Smooth muscle cell (in vitro differentiated cells): ENCODE measurements at regions not wholly inside any gene's neighbourhood (a gene's known extent, or its start where the extent isn't known, plus 50 kb on each side); places are given as distances from the start of the nearest gene placed in this dataset.

Experiments
- DNase-seq: peaks from one replicate; lab custom pipeline; 2025; ENCODE audit not compliant: unreplicated experiment; lab: John Stamatoyannopoulos, UW
- H2AFZ ChIP-seq: fragments of 200-600 bp; sonication (generic); 2 replicates; pipeline ENCODE4 v1.6.0; 2016; ENCODE audit warnings: antibody characterized with exemption, low read depth, mild to moderate bottlenecking
- H3F3A ChIP-seq: fragments of 200-600 bp; sonication (generic); 2 replicates; pipeline ENCODE4 v1.6.0; 2017; ENCODE audit warnings: antibody characterized with exemption, low read depth
- H3K27ac ChIP-seq: fragments of 200-600 bp; sonication (generic); 2 replicates; pipeline ENCODE4 v1.5.1; 2016; ENCODE audit warnings: low read depth, mild to moderate bottlenecking
- H3K27me3 ChIP-seq: fragments of 200-600 bp; sonication (generic); 2 replicates; pipeline ENCODE4 v1.6.1; 2016; ENCODE audit warnings: low read depth, mild to moderate bottlenecking
- H3K36me3 ChIP-seq: fragments of 200-600 bp; sonication (generic); 2 replicates; pipeline ENCODE4 v1.5.1; 2016; ENCODE audit warnings: low read depth
- H3K4me1 ChIP-seq: fragments of 200-600 bp; sonication (generic); 2 replicates; pipeline ENCODE4 v1.5.1; 2016; ENCODE audit warnings: low read depth
- H3K4me2 ChIP-seq: fragments of 200-600 bp; sonication (generic); 2 replicates; pipeline ENCODE4 v1.6.0; 2016; ENCODE audit warnings: mild to moderate bottlenecking
- H3K4me3 ChIP-seq: fragments of 200-600 bp; sonication (generic); 2 replicates; pipeline ENCODE4 v1.5.1; 2016; ENCODE audit warnings: mild to moderate bottlenecking
- H3K79me2 ChIP-seq: fragments of 200-600 bp; sonication (generic); 2 replicates; pipeline ENCODE4 v1.6.0; 2016; ENCODE audit warnings: low read depth, mild to moderate bottlenecking
- H3K9ac ChIP-seq: fragments of 200-600 bp; sonication (generic); 2 replicates; pipeline ENCODE4 v1.6.0; 2016; ENCODE audit warnings: low read depth
- H3K9me3 ChIP-seq: fragments of 200-600 bp; sonication (generic); replicated peaks from 2 replicates; pipeline ENCODE4 v1.5.1; 2016; ENCODE audit warnings: low read depth
- H4K20me1 ChIP-seq: fragments of 200-600 bp; sonication (generic); 2 replicates; pipeline ENCODE4 v1.6.0; 2016; ENCODE audit warnings: low read depth
- CTCF ChIP-seq: fragments of 200-600 bp; sonication (generic); IDR thresholded peaks from 2 replicates; pipeline ENCODE4 v1.5.1; 2017; ENCODE audit warnings: borderline replicate concordance, mild to moderate bottlenecking, antibody characterized with exemption; ENCODE audit not compliant: insufficient read depth, poor library complexity, severe bottlenecking
- WGBS: methylation state at CpG from one replicate; pipeline ENCODE4 v1.1.7; 2016; ENCODE audit warnings: low lambda C conversion rate; 5-methylcytosine and 5-hydroxymethylcytosine counted together

DNA sequence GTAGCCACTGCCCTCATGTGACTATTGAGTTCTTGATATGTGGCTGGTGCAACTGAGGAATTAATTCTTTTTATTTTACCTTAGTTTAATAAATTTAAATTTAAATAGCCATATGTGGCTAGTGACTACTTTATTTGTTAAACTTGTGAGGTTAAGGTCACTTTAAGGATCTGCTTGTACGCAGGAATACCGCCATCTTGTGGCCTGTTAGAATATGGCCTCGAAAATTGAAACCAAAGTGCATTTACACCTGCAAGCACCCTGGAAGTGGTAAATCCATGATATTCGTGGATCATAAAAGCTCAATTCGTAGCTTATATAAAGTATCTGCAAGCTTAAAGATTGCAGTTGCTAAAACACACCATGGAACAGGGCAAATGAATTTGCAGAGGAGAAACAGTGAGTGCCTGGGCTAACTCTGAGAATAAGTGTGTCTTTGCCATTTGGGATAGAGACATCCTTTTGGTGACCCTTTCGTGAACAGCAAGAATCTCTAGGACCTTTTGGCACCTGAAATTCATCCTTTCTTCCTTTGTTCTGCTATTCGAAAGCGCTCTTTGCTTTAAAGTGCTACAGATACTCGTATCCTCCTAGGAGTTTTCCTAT is 59.9 kb upstream of the REG3A start:
- Histone ChIP-seq H2AFZ (no peak overlapping the region), H3K4me2 (no peak overlapping the region), H3F3A (no peaks in the 10 kb centered on the region), H3K9me3 (no peaks in the 10 kb centered on the region), H3K27me3 (no peaks in the 10 kb centered on the region), H4K20me1 (no peaks in the 10 kb centered on the region), H3K4me1 (no peaks in the 10 kb centered on the region), H3K9ac (no peak overlapping the region), H3K79me2 (no peaks in the 10 kb centered on the region), H3K4me3 (no peak overlapping the region), H3K27ac (no peak overlapping the region), H3K36me3 (no peaks in the 10 kb centered on the region)
- 30% methylated on average over 9 of the region's 9 CpGs for WGBS
- no peak for DNase-seq
- TF ChIP-seq CTCF: peak; percentile 91

DNA sequence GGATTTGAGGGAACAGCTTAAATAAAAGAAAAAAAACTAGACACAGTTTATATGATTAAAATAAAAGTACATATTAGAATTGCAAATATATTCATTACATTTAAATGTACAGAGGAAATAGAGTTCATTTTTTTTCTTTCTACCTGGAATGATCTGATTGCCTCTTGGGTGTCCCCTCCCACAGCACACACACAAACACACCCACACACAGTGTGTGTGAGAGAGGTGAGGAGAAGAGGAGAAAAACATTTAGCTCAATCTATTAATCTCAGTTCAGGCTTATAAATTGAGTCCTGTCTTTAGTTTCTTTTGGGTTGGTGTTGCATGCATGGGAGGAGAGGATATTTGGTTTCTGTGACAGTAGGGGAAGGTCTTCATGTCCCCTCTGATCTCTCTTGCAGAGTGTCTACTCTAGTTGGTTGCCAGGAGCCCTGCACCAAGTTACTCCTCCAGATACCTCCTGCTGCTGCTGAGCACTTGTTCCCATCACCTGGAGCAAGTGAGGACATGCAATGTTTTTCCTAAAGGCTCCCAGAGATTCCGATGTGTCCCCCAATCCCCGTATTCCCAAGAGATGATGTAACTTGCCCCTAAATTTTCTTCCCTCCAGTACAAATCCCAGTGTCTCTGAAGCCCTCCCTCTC is 50.8 kb upstream of the REG3A start:
- no peaks in the 10 kb centered on the region for H3K79me2 ChIP-seq
- no peaks in the 10 kb centered on the region for H3F3A ChIP-seq
- H3K27ac ChIP-seq: no peak overlapping the region
- no peaks in the 10 kb centered on the region for H3K9me3 ChIP-seq
- no peaks in the 10 kb centered on the region for H4K20me1 ChIP-seq
- WGBS: 84% methylated on average over 2 of the region's 2 CpGs
- H3K4me3 ChIP-seq: no peak overlapping the region
- no peak overlapping the region for H2AFZ ChIP-seq
- H3K9ac ChIP-seq: no peak overlapping the region
- peaks cover 10% of the 10 kb centered on the region for H3K4me1 ChIP-seq
- DNase-seq: no peak
- TF ChIP-seq CTCF: no peak
- H3K36me3 ChIP-seq: no peaks in the 10 kb centered on the region
- H3K4me2 ChIP-seq: no peak overlapping the region
- no peaks in the 10 kb centered on the region for H3K27me3 ChIP-seq
